NT2/D1 (cell line): ENCODE measurements at regions not wholly inside any gene's neighbourhood (a gene's known extent, or its start where the extent isn't known, plus 50 kb on each side); places are given as distances from the start of the nearest gene placed in this dataset.

Source experiments
- SUZ12 ChIP-seq: IDR thresholded peaks from 2 replicates; pipeline ENCODE4 v1.6.1; 2011; ENCODE audit not compliant: insufficient read length, insufficient read depth; ENCODE audit errors: extremely low read depth
- YY1 ChIP-seq: IDR thresholded peaks from 2 replicates; pipeline ENCODE4 v1.6.1; 2011; ENCODE audit not compliant: insufficient read length, insufficient read depth
- ZNF274 ChIP-seq: IDR thresholded peaks from 2 replicates; pipeline ENCODE4 v1.6.1; 2011; ENCODE audit warnings: mild to moderate bottlenecking, low read depth, low read length

DNA sequence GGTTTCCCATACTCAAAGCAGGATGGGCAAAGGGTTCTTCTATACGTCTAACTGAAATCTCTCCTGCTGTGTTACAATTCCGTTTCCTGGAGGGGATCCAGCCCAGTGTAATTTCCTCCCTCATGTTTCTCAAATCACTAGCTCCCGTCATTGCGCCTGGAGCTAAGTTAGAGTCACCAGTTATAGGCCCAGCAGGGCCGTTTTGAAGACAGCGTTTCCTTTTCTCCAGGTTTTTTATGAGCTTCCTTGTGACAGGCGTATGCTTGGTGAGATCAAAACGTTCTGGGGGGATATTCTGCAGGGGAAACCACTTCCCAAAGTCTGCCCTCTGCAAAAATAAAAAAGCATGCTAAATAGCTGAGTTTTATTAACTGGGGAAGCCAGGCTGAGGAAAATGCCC lies 53.0 kb upstream of the WWC1 start:
- TF ChIP-seq ZNF274 (no peak), YY1 (no peak), SUZ12 (no peak)
